ENCODE measurements at regions not wholly inside any gene's neighbourhood (a gene's known extent, or its start where the extent isn't known, plus 50 kb on each side); places are given as distances from the start of the nearest gene placed in this dataset.

GRCh38 chr10:29141761-29142160, 147.1 kb upstream of the LYZL1 start:
- POLR2A ChIA-PET = no interaction called here
- no peaks in the 10 kb centered on the region for H3K9me3 ChIP-seq (ENCODE audit: control insufficient read depth, insufficient read depth, low read depth, low read length)

GRCh38 chr10:29142516-29143314, 146.2 kb upstream of the LYZL1 start:
- in situ Hi-C loops (cut with HindIII; ENCODE audit: low pct_unique_long_range_greater_than_20kb, low sequenced_read_pairs) = no loop called here
- BruUV-seq (replicated peaks) = TSS peak; percentile 88
- CTCF ChIA-PET = interaction anchor here (0.5 to 1.9 kb wide), 3 partner anchors 120 to 164 kb away, joined by 4 to 7 read pairs (median 7); no protein-coding TSS in a partner anchor
- peak overlapping the region; percentile 48 to 60 for H3K4me3 ChIP-seq (ENCODE audit: low read depth in 2 of 2, low read length in 2 of 2)
- intact Hi-C loops (cut with micrococcal nuclease; ENCODE audit: unreplicated experiment) = no loop called here
- peaks cover 27% of the 10 kb centered on the region for H3K4me1 ChIP-seq (ENCODE audit: control insufficient read depth, insufficient read depth, low read length)
- no peaks in the 10 kb centered on the region for H3K27me3 ChIP-seq (ENCODE audit: control insufficient read depth, insufficient read depth, low read length)
- TF ChIP-seq CTCF (IDR thresholded peaks at IDR 0.05) = peak; percentile 67
- no peak for TF ChIP-seq REST (IDR thresholded peaks at IDR 0.05; ENCODE audit: insufficient read depth in 1 of 2, low read depth in 2 of 2, low read length in 1 of 2)
- ATAC-seq (peak; percentile 89), DNase-seq (ENCODE audit: low read depth, low spot score) (no peak)
- no peaks in the 10 kb centered on the region for H3K36me3 ChIP-seq (ENCODE audit: control insufficient read depth, insufficient read depth, low read length)
- POLR2A ChIA-PET = no interaction called here
- peak overlapping the region; percentile 71 for H3K27ac ChIP-seq (ENCODE audit: low read length)
- no peaks in the 10 kb centered on the region for H3K9me3 ChIP-seq (ENCODE audit: control insufficient read depth, insufficient read depth, low read depth, low read length)

More at GRCh38 chr10:29141761-29142160, 147.1 kb upstream of the LYZL1 start:
- H3K4me3 ChIP-seq (ENCODE audit: low read depth in 2 of 2, low read length in 2 of 2) = no peak overlapping the region; a peak in 1 of 4 replicates
- CTCF ChIA-PET = no interaction called here
- peaks cover 27% of the 10 kb centered on the region for H3K4me1 ChIP-seq (ENCODE audit: control insufficient read depth, insufficient read depth, low read length)
- no peak for DNase-seq (ENCODE audit: low read depth, low spot score)
- no peaks in the 10 kb centered on the region for H3K27me3 ChIP-seq (ENCODE audit: control insufficient read depth, insufficient read depth, low read length)
- no TSS peak for BruUV-seq (replicated peaks)
- ATAC-seq = peak; percentile 57; the same call in 1 of the 2 replicates
- H3K36me3 ChIP-seq (ENCODE audit: control insufficient read depth, insufficient read depth, low read length) = no peaks in the 10 kb centered on the region
- peak overlapping the region; percentile 79 for H3K27ac ChIP-seq (ENCODE audit: low read length)
- intact Hi-C loops (cut with micrococcal nuclease; ENCODE audit: unreplicated experiment) (no loop called here), in situ Hi-C loops (cut with HindIII; ENCODE audit: low pct_unique_long_range_greater_than_20kb, low sequenced_read_pairs) (no loop called here)
- peak; percentile 44; the same call in 1 of the 2 replicates for TF ChIP-seq POLR2AphosphoS5 (IDR thresholded peaks at IDR 0.05; ENCODE audit: low read depth, low read length)
- TF ChIP-seq SIN3A (IDR thresholded peaks at IDR 0.05; ENCODE audit: borderline replicate concordance, insufficient read depth, low read depth, low read length) = no peak

GRCh38 chr10:29144126-29144525, 144.7 kb upstream of the LYZL1 start:
- no peaks in the 10 kb centered on the region for H3K27me3 ChIP-seq (ENCODE audit: control insufficient read depth, insufficient read depth, low read length)
- ChIA-PET POLR2A (no interaction called here), CTCF (interaction anchor here (0.5 to 1.9 kb wide), 3 partner anchors 14 to 160 kb away, joined by 4 to 7 read pairs (median 5); no protein-coding TSS in a partner anchor)
- H3K27ac ChIP-seq (ENCODE audit: low read length) = peak overlapping the region; percentile 71; the same call in 1 of the 2 replicates
- in situ Hi-C loops (cut with HindIII; ENCODE audit: low pct_unique_long_range_greater_than_20kb, low sequenced_read_pairs) = no loop called here
- intact Hi-C loops (cut with micrococcal nuclease; ENCODE audit: unreplicated experiment) = no loop called here
- H3K4me3 ChIP-seq (ENCODE audit: low read depth in 2 of 2, low read length in 2 of 2) = no peak overlapping the region
- H3K4me1 ChIP-seq (ENCODE audit: control insufficient read depth, insufficient read depth, low read length) = peaks cover 31% of the 10 kb centered on the region
- H3K36me3 ChIP-seq (ENCODE audit: control insufficient read depth, insufficient read depth, low read length) = no peaks in the 10 kb centered on the region
- no TSS peak for BruUV-seq (replicated peaks)
- DNase-seq (ENCODE audit: low read depth, low spot score) (no peak), ATAC-seq (no peak)
- H3K9me3 ChIP-seq (ENCODE audit: control insufficient read depth, insufficient read depth, low read depth, low read length) = no peaks in the 10 kb centered on the region
- TF ChIP-seq SIN3A (IDR thresholded peaks at IDR 0.05; ENCODE audit: borderline replicate concordance, insufficient read depth, low read depth, low read length) (no peak), POLR2AphosphoS5 (IDR thresholded peaks at IDR 0.05; ENCODE audit: low read depth, low read length) (no peak), REST (IDR thresholded peaks at IDR 0.05; ENCODE audit: insufficient read depth in 1 of 2, low read depth in 2 of 2, low read length in 1 of 2) (no peak), CTCF (IDR thresholded peaks at IDR 0.05) (no peak), TCF7L2 (IDR thresholded peaks at IDR 0.05; ENCODE audit: low read depth, low read length) (no peak)

Data from Panc1 (cell line).